GM21576 (cell line): ENCODE measurements at regions not wholly inside any gene's neighbourhood (a gene's known extent, or its start where the extent isn't known, plus 50 kb on each side); places are given as distances from the start of the nearest gene placed in this dataset.
"Not testable (repeated sequence)": the region's sequence is repeated elsewhere in the genome, so short reads cannot be mapped to it uniquely, and the experiment has no call there.

ENCODE experiments used
- ATAC-seq: cut with Tn5 transposase; IDR thresholded peaks from one replicate; pipeline ENCODE4 v1.9.1; 2021; ENCODE audit warnings: mild to moderate bottlenecking, moderate library complexity; ENCODE audit not compliant: unreplicated experiment

DNA sequence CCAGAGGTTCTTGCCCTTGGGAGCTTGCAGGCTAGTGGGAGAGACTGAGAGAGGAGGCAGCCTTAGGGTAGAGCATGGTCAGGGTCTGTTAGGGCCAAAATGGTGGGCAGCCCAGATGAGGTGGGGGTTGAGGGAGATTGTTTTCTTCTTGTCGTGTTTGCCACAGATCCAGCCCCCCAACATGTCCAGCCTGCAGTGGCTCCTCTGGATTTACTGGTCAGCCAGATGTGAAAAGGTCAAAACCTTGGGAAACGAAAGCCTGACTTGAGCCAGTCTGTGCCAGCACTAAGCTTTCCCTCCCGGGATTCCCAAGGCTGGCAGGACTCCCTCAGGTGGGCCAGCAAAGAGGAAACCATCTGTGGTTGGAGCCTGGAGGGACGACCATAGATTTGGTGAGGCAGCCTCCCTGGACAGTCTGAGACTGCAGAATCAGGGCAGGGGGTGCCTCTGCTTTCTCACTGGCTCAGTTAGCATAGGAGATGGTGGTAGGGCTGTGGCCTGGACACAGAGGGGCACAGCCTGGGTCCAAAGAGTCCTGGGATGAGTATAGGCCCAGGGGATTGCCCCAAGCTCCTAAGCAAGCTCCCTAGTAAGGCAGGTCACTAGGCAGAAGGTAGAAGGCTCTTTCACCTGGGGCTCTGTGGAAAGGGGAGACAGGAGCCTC, 51.2 kb upstream of the PRR23C start:
- no peak for ATAC-seq

DNA sequence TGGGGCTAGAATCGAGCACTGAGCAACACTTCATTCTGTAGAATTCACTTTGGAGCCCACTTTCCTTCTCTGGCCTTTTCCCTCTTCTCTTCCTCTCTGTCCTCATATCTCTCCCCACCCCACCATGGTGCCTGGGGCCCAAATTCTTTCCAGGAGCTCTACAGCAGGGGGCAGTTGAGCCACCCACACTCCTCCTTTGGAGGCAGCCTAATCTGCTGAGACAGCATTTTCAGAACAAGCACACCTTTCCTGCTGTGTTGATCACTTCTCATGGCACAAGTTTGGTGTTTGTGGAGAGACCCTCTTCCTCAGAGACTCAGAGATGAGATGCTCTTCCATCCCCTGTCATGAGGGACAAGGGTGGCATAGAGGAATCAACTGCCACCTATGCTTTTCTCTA, 52.0 kb upstream of the PRR23C start:
- no peak for ATAC-seq

DNA sequence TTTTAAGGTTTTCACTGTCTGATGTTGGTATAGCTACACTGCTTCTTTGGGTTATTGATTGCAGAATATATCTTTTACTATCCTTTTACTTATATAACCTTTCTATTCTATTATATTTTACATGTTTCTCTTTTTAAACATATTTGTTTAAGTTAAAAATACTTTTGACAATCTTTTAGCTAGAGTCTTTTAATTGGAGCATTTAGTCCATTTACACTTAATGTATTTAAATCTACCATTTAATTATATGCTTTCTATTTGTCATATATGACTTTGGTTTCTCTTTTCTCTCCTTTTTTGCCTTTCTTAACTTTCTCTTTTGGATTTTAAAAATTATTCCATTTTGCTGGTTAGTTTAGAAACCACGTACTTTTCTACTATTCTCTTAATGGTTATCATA, 53.7 kb upstream of the PRR23C start:
- ATAC-seq = no peak

DNA sequence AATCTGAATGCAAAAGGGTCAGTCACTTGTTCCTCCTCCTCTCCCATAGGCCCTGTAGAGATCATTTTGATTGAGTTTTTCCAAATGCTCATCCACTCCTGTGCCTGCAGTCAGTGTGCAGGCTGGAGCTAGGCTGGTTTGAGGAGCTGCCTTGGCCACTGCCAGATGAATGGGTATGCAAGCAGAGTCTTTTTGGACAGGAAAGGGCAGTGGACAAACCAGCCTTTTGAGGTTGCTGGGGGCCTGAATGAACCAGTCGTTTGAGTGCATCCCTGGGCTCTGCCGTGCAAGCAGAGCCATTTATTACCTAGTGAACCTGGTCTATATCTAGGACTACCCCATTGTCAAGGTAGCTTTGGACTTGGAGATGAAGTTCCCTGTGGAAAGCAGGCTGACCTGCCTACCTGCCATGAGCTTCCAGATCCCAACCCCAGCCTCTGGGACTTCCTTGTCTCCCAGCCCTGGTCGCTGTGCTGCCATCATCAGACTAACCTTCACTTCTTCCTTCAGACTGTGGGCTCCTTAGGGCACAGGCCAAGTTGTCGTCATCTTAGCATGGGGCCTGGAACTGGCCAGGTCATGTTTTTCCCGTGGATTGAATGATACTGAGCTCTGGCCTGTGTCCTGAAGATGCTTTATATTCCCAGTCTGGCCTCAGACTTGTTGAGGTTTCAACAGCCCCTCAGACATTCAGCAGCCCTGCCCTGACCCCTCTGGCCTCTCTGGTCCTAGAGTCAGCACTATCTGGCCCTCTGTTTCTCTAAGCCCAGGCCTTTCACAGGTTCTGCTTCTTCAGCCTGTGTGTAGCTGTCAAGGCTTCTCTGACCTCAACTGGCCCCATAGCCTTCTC, 55.5 kb upstream of the PRR23C start:
- no peak for ATAC-seq

DNA sequence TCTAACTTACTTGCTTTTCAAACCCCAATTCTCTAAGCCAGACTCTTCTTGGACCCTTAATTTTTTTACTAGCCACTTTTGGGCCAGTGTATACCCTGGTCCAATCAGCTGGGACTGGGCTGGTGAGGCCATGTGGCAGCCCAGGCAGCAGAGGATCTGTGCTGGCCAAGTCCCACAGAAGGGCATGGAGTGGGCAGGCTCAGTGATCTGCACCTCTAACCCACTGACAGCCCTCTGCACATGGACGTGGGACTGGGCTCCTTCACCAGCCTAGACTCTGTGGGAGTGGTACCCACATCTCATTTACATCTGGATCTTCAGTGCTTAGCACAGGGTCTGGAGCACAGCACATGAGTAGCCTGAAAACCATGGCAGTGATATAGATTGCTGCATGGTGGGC, 56.1 kb upstream of the PRR23C start:
- no peak for ATAC-seq

DNA sequence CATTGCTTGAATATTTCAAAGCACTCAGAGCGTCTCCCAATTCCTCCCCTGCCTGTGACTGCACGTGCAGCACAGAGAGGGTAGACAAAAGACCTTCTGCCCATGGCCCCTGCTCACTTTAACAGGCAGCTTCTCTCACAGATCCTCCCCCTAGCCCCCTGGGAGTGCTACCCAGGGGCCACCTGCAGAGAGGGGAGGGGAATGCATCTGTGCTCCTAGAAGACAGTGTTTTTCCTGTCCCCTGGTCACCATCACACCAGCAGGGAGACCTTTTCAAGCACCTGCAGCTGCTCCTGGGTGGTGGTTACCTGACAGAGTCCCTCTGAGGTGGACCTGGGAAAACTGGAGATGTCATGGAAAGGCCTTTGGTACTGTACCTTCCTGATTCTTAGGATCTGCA, 56.7 kb upstream of the PRR23C start:
- ATAC-seq = no peak

DNA sequence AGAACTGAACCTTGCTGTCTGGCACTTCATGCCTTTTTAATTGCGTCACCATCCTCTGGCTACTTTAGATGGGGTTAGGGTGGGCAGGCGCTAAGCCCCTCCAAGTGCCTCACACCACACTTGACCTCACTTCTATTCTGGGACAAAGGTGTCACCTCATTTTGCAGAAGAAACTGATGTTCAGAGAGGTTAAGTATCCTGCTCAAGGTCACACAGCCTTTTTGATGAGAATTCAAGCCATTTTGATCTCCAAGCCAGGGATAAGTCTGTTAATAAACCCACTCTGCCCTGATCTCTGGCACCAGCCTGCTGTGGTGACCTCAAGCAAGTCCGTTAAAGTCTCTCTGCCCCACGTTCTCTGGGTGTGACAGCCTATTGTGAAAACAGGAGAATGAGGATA, 58.8 kb upstream of the PRR23C start:
- ATAC-seq = no peak

DNA sequence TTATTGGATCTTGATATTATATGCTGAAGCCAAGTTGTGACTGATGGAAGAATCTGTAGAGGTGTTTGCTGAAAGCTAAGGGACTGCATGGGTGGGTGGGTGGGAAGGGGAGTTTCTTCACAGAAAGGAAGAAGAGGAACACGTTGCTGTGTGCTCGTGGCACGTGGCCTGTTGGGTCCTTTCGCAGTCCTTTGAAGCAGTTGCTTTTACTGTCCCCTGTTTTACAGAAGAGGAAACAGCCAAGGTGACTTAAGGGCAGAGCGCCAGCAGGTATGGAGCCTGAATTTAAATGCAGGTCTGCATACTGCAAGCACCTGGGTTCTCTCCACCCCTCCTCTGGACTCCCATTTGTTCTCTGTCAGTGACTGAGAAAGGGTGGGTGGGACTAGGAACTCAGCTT, 59.4 kb upstream of the PRR23C start:
- ATAC-seq = no peak

DNA sequence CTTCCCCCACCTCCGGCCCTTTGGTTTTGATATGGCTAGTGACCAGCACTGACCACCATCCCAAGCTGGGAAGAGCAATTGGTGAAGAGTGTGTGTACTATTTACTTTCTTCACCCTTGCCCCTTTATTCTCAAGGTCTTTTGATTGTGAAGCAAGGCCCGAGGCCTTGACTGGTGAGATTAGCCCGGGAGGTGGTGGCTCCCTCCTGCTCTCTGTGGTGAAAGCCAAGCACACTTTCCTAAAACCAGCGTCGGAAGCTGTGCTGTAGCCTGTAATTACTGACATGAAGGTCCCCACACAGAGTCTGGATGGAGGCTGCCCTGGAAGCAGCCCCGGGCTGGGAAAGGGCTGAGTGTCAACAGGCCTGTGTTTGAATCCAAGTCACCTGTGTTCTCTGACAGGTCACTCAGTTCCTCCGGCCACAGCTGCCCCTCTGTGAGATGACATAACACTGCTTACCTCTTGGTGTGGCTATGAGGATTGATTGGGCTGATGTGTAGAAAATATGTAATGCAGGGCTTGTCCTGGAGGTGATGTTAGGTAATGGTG, 60.5 kb upstream of the PRR23C start:
- ATAC-seq = no peak

DNA sequence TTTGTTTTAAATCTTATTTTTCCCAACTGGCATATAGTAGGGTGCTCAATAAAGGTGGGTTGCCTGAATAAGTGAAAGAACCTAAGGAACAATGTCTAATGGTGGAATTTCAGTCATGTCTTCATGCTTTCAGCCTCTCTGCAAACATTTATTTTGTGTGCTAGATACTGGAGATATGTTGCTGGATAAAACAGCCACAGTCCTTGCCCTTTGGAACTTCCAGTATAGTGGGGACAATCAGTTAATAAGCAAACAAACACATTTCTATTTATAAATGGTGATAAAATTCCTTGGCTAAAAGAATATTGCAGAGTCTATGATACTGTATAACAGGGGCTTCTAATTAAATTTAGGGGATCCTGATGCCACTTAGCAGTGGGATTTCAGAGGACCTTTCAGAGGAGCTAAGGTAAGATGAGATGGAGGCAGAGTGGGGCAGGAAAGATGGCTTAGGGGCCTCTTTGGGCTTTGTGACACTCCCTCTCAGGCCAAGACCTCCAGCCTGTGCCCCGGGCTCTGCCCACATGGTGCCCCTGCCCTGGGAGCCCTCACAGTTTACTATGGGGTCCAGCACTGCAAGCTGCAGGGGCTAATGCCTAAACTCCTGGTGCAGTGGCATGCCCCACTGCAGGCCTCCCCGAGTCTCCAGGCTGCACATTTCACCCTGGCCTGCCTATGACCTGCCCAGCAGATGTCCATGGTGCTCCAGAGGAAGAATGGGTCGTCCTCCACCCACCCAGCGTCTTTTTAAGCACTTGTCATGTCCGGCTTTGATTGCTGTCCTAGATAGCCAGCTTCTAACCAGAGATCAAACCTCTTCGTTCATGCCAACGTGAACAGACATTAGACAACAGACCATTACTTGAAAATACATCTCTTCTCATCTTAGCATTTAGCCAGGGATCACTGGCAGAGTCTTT, 61.6 kb upstream of the PRR23C start:
- ATAC-seq = no peak

DNA sequence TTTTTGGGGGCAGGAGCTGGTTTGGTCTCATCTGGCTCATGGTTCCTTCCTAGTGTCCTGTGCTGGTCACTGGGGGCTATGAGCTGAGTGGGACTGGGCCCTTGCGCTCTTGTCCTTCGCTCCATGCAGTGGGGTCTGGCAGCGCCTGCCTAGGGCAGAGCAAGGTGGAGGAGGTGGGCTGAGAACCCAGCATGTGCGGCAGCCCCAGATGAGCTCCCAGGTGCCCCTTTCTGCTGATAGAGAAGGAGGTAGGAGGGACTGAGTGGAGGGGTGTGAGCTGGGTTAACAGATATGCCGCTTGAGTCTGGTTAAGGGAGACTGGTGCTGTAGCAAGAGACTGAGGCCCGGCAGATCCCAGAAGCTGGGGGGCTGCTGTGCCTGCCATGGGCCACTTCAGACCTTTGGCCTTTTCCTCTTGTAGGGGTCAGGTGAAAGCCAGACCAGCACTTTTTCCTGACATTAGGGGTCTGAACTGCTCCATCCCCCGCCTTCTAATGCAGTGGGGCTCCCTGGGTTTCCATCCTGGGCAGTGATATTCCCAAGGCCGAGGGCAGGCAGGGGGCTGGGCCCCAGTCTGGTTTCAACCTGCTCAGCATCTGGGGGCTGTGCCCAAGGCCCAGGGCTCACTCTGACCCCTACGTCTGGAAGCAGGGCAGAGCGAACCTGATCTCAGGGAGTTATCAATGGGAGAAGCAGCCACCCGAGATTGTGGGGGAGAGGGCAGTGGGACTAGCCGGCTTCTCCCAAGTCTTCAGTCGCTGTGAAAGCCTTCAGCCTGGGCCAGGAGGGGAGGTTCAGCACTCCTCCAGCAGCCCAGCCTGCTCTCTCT, 62.9 kb upstream of the PRR23C start:
- ATAC-seq = no peak

DNA sequence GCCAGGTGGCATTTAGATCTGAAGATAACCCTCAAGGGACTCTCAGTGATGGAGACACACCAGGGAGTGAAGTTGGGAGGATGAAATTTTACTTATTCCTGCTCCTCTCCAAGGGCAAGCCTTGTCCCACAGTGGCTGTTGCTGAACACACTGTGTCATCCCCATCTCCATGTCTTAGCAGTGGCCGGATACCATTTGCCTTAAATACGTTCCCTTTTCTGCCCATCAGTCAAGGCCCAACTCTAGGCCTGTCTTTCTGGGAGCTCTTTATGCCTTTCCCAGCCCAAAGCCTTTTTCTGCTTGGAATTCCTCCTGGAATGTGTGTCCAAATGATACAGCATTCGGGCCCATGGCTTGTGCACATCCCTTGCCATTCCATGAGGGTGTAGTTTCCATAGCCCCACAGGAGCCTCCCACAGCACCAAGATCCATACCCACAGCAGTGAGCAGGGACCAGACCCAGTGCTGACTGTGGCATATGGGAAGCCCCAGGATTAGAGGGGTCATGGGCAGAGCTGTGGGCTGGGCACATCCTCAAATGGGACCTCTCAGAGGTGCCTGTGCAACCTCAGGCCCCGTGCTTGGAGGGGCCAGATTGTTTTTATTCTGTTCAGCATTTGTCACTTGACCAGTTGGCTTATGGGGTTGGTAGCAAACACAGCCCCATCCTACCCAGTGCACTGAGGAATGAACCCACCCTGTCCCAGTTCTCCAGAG, 63.7 kb upstream of the PRR23C start:
- ATAC-seq = no peak

DNA sequence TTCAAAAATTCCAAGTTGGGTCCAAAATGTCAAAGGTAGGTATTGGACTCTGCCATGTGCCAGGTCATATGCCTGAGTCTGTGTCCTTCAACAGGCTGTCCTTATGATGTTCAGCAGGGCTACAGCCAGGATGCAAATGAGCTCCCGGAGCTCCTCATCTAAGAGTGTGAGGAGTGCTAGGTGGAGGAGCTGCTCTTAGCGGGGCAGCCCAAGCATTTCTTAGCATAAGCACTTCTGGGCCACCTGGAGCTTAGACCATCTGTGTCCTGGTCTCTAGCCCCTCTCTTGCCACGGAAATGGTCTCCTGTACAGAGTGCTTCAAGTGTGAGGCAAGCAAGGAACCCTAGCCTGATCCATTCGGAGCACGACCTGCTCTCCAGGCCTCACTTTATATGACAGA, 64.6 kb upstream of the PRR23C start:
- ATAC-seq = no peak

DNA sequence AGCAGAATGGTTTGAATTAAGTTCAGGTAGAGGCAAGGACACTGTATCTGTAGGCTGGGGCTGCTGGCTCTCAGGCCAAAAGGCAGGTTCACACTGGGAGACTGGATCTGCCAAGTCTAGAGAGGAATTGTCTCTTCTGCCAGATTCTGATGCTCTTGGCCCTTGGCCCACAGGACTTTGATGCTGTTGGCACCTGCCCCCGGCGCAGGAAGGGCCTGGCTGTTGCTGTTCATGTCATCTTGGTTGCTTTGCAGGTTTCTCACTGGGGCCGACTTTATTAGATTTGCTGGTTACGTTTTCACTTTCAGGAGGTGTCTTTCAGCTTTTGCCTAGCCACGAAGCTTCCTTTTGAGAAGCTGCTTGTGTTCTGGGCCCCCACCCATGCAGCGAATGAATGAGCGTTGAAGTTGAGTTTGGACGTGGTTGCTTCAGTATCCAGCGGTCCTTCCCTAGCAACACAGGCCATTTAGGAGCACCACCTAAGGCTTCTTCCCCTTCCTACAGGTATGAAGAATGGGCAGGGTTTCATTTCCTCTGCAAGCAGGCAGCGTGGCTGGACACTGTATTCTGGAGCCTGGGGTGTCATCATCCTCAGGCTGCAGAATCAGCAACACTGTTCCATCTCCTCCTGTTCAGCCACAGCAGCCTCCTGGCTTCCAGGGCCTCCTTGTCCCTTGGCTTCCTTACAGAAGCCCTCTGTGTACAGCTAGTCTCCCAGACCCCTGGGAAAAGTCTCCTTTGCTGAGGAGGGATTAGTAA, 65.6 kb upstream of the PRR23C start:
- ATAC-seq = no peak

DNA sequence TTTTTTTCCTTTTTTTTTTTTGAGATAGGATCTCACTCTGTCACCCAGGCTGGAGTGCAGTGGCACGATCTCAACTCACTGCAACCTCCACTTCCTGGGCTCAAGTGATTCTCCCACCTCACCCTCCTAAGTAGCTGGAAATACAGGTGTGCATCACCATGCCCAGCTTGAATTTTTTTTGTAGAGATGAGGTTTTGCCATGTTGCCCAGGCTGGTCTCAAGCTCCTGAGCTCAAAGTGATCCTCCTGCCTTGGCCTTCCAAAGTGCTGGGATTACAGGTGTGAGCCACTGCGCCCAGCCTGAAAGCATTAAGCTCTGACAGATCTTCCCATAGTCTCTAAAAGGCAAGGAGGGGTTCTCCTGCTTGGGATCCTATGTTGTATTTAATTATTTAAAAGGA, 66.2 kb upstream of the PRR23C start:
- not testable (repeated sequence) for ATAC-seq

DNA sequence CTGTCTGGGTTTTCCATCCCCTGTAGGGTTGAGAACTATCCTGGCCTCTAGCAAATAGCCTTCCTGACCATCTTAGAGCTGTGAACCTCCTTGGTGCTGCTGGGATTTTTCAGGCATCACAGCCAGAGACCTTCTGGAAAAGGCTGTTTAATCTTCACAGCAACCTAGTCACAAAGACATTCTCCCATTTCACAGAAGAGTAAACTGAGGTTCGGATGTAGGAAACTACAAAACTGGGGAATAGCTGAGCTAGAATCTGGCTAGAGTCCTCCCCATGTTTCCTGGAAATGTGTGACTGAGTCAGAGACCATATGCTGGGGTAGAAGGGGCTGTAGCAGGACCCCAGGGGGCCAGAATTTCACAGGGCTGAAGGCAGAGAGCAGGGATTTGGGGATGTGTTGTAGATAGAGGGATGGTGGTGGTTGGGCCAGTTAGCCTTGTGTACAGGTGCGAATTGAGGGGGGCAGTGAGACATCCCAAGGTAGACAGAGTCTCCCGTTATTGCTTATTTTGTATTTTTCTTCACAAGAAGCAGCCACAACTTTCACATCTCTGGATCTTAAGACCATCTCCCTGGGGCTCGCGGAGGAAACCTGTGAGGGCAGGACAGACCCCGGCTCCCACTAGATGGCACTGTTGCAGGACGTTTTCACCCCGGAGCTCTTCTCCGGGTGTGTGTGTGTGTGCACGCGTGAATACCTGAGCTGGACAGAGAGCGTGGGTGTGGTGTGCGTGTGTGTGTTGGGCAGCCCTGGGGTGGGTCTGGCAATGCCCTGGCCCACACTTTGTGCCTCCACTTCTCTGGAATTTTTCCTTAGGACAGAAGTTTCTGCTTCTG, 66.9 kb upstream of the PRR23C start:
- no peak for ATAC-seq

DNA sequence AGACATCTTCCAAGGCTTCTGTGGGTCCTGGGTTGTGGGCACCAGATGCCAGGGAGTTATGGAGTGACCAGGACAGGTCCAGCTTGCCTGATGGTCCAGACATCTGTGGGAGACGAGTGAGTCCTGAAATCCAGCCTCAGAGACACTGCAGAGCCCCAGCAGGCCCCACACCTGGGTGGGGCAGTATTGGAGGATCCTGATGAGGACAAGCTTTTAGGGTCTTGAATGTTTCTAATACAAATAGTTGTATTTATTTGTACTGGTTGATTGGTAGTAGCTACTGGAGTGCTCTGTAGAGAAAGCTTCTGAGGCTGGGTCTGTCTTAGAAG, 67.5 kb upstream of the PRR23C start:
- no peak for ATAC-seq
